ENCODE measurements at regions not wholly inside any gene's neighbourhood (a gene's known extent, or its start where the extent isn't known, plus 50 kb on each side); places are given as distances from the start of the nearest gene placed in this dataset.

- no peak for TF ChIP-seq EP300 (IDR thresholded peaks at IDR 0.05; ENCODE audit: borderline replicate concordance in 1 of 2, control insufficient read depth in 1 of 2, low read depth in 2 of 2, low read length in 2 of 2)
- no peak for TF ChIP-seq HCFC1 (IDR thresholded peaks at IDR 0.05; ENCODE audit: low read length)
- TF ChIP-seq EZH2 (IDR thresholded peaks at IDR 0.05; ENCODE audit: borderline replicate concordance, control insufficient read depth, low read depth, low read length): no peak
- TF ChIP-seq CHD1 (IDR thresholded peaks at IDR 0.05; ENCODE audit: low read depth, low read length): no peak
- TF ChIP-seq, protein P1, sequence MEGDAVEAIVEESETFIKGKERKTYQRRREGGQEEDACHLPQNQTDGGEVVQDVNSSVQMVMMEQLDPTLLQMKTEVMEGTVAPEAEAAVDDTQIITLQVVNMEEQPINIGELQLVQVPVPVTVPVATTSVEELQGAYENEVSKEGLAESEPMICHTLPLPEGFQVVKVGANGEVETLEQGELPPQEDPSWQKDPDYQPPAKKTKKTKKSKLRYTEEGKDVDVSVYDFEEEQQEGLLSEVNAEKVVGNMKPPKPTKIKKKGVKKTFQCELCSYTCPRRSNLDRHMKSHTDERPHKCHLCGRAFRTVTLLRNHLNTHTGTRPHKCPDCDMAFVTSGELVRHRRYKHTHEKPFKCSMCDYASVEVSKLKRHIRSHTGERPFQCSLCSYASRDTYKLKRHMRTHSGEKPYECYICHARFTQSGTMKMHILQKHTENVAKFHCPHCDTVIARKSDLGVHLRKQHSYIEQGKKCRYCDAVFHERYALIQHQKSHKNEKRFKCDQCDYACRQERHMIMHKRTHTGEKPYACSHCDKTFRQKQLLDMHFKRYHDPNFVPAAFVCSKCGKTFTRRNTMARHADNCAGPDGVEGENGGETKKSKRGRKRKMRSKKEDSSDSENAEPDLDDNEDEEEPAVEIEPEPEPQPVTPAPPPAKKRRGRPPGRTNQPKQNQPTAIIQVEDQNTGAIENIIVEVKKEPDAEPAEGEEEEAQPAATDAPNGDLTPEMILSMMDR (IDR thresholded peaks at IDR 0.05 in 2 of 3, conservative IDR thresholded peaks at IDR 0.05 in 1 of 3; ENCODE audit: control insufficient read depth in 2 of 3, extremely low read depth in 1 of 3, insufficient read depth in 1 of 3, low read depth in 3 of 3, low read length in 3 of 3): no peak
These were observed 514.6 kb upstream of the ADAMTS9 start for GRCh38 chr3:65202395-65202794.

Measured in GM12878 (cell line).